Duodenal mucosa (tissue), 2 donors: ENCODE measurements at regions not wholly inside any gene's neighbourhood (a gene's known extent, or its start where the extent isn't known, plus 50 kb on each side); places are given as distances from the start of the nearest gene placed in this dataset.

Experiments
- H3K27ac ChIP-seq: one replicate; pipeline ENCODE4 v1.7.0; 2013; ENCODE audit warnings: low read depth, low read length
- H3K27me3 ChIP-seq, 2 donors: one replicate each; pipeline ENCODE4 v1.7.0; 2013; ENCODE audit warnings: low read length in 2 of 2, control low read depth in 1 of 2; ENCODE audit not compliant: insufficient read depth in 2 of 2, control insufficient read depth in 1 of 2
- H3K36me3 ChIP-seq, 2 donors: one replicate each; pipeline ENCODE4 v1.7.0; 2013; ENCODE audit warnings: low read length in 2 of 2, control low read depth in 1 of 2; ENCODE audit not compliant: insufficient read depth in 2 of 2, control insufficient read depth in 1 of 2
- H3K4me1 ChIP-seq, 2 donors: one replicate each; pipeline ENCODE4 v1.7.0; 2013; ENCODE audit warnings: low read length in 2 of 2, control low read depth in 1 of 2; ENCODE audit not compliant: insufficient read depth in 2 of 2, control insufficient read depth in 1 of 2
- H3K4me3 ChIP-seq, 2 donors: one replicate each; pipeline ENCODE4 v1.7.0; 2013; ENCODE audit warnings: low read length in 2 of 2, low read depth in 1 of 2
- H3K9ac ChIP-seq, 2 donors: one replicate each; pipeline ENCODE4 v1.7.0; 2013; ENCODE audit warnings: low read length in 2 of 2, low read depth in 1 of 2
- H3K9me3 ChIP-seq, 2 donors: one replicate each; pipeline ENCODE4 v1.7.0; 2013; ENCODE audit warnings: low read length in 2 of 2, control low read depth in 1 of 2; ENCODE audit not compliant: control insufficient read depth in 1 of 2

- Histone ChIP-seq H3K27me3 (no peaks in the 10 kb centered on the region), H3K9me3 (no peaks in the 10 kb centered on the region), H3K36me3 (no peaks in the 10 kb centered on the region), H3K4me3 (no peak overlapping the region), H3K4me1 (no peaks in the 10 kb centered on the region), H3K27ac (no peak overlapping the region), H3K9ac (no peak overlapping the region)
These were observed 356.1 kb downstream of the SS18 start for GRCh38 chr18:25734336-25734735.

DNA sequence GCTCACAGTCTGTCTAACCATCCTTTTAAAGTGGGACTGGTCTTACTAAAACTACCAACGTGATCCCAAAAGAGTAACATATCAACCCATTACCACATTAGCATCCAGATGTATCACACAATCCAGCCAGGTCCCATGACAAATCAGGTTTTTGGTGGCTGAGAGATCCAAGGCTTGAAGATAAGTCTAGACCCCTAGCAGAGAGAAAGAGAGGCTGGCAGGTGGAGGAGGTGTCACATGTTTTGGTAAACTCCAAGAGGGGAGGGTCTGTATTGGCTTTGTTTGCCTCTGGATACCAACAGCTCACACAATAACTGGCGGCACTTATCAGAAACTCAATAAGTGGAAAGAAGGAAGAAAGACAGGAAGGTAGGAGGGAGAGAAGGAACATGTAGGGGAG, 357.6 kb downstream of the SS18 start:
- Histone ChIP-seq H3K36me3 (no peaks in the 10 kb centered on the region), H3K9ac (no peak overlapping the region), H3K27me3 (no peaks in the 10 kb centered on the region), H3K4me3 (no peak overlapping the region), H3K9me3 (no peaks in the 10 kb centered on the region), H3K27ac (no peak overlapping the region), H3K4me1 (no peaks in the 10 kb centered on the region)

DNA sequence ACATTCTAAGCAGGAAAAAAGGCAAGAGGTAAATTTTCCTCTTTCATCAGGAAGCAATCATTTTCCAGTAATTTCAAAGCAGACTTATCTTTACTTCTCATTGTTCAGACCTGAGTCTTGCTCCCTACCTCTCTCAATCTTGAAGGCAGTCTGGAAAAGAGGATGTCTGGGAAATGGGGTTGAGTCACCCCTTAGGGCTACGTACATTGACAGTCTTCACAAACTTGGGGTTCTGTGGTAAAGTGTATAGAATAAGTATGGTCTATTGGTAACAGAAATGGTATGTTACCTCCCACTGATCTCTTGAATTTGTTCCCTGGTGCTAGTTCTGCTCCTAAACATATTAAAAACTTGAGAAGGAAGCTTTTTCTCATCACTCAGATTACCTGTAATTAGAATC, 361.3 kb downstream of the SS18 start:
- Histone ChIP-seq H3K4me1 (no peaks in the 10 kb centered on the region), H3K9me3 (no peaks in the 10 kb centered on the region), H3K4me3 (no peak overlapping the region), H3K27ac (no peak overlapping the region), H3K9ac (no peak overlapping the region), H3K36me3 (no peaks in the 10 kb centered on the region), H3K27me3 (no peaks in the 10 kb centered on the region)

GRCh38 chr18:25727281-25727985, 363.0 kb downstream of the SS18 start:
- Histone ChIP-seq H3K4me1 (no peaks in the 10 kb centered on the region), H3K27me3 (no peaks in the 10 kb centered on the region), H3K9ac (no peak overlapping the region), H3K4me3 (no peak overlapping the region), H3K9me3 (no peaks in the 10 kb centered on the region), H3K36me3 (no peaks in the 10 kb centered on the region), H3K27ac (no peak overlapping the region)

DNA sequence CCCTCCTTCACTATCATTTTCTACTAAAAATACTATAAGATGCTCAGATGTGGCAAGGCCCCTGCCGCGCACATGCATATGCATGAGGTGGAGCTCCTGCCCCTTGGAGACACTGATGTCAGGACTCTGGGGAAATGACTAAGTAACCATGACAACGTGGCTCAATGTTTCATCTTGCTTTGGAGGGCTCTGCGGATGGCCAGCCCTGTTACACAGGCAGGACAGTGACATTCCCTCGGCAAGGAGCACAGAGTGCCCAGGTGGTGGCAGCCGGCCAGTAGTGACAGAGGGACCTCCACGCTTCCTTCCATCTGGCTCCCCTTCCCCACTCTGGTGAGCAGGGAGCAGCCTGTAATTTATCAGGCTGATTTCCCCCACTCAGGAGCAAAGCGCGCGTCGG, 364.1 kb downstream of the SS18 start:
- H3K36me3 ChIP-seq: no peaks in the 10 kb centered on the region
- H3K4me1 ChIP-seq: no peaks in the 10 kb centered on the region
- no peak overlapping the region for H3K4me3 ChIP-seq
- H3K27ac ChIP-seq: no peak overlapping the region
- no peaks in the 10 kb centered on the region for H3K9me3 ChIP-seq
- H3K9ac ChIP-seq: no peak overlapping the region
- no peaks in the 10 kb centered on the region for H3K27me3 ChIP-seq

DNA sequence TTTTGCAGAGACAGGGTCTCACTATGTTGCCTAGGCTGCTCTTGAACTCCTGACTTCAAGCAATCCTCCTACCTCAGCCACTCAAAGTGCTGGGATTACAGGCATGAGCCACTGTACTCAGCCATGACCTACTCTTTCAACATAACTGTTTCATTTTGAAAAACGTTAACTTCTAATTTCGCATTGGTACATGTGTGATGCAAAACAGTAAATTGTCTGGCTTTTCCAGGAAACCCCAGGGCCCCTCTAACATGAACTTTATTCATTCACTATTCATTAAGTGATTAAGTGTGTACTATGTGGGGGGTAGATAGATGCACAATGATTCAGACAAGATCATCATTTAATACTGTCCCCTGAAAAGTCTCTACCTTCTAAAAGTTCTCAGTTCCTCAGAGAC, 364.9 kb downstream of the SS18 start:
- Histone ChIP-seq H3K36me3 (no peaks in the 10 kb centered on the region), H3K4me3 (no peak overlapping the region), H3K27ac (no peak overlapping the region), H3K9ac (no peak overlapping the region), H3K27me3 (no peaks in the 10 kb centered on the region), H3K9me3 (no peaks in the 10 kb centered on the region), H3K4me1 (no peaks in the 10 kb centered on the region)

DNA sequence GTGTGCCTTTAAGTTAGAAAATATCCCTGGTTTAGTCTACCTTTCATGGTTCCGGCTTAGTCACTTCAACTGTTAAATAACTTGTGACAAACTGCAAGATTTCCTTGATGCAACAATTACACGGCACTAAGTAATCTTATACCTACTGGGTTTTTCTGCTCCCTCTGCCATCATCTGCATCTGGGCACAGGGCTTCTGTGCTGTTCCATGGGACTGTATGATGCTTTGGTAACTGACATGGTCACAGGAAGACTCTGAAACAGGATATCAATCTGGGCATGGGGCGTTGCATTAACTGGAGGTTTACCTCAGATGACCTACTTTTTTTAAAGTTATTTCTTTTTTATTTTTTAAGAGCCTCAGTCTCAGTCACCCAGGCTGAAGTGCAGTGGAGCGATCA, 365.4 kb downstream of the SS18 start:
- Histone ChIP-seq H3K4me3 (no peak overlapping the region), H3K27ac (no peak overlapping the region), H3K27me3 (no peaks in the 10 kb centered on the region), H3K36me3 (no peaks in the 10 kb centered on the region), H3K4me1 (no peaks in the 10 kb centered on the region), H3K9me3 (no peaks in the 10 kb centered on the region), H3K9ac (no peak overlapping the region)

DNA sequence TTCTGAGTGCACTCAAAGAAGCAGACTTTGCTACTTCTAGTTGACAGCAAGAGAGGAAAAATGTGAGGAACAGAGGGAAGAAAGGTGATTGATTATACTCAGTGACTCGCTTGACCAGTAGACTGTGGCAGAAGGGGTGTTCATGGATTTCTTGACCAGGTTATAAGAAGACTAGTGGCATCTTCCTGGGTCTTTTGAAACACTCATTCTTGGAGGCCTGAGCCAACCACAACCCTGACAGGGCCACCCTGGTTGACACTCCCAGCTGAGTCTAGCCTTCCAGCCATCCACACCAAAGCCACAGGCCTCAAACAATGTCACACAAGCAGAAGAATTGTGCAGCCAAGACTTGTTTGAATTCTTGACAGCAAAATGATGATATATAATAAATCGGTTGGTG, 366.3 kb downstream of the SS18 start:
- Histone ChIP-seq H3K27ac (no peak overlapping the region), H3K9me3 (no peaks in the 10 kb centered on the region), H3K4me1 (no peaks in the 10 kb centered on the region), H3K36me3 (no peaks in the 10 kb centered on the region), H3K4me3 (no peak overlapping the region), H3K9ac (no peak overlapping the region), H3K27me3 (no peaks in the 10 kb centered on the region)

- Histone ChIP-seq H3K27me3 (no peaks in the 10 kb centered on the region), H3K4me3 (no peak overlapping the region), H3K4me1 (no peaks in the 10 kb centered on the region), H3K36me3 (no peaks in the 10 kb centered on the region), H3K27ac (no peak overlapping the region), H3K9me3 (no peaks in the 10 kb centered on the region), H3K9ac (no peak overlapping the region)
These were observed 361.1 kb upstream of the ZNF521 start for GRCh38 chr18:25713103-25713502.

GRCh38 chr18:25710981-25711380, 359.0 kb upstream of the ZNF521 start:
- Histone ChIP-seq H3K27me3 (no peaks in the 10 kb centered on the region), H3K9me3 (no peaks in the 10 kb centered on the region), H3K9ac (no peak overlapping the region), H3K27ac (no peak overlapping the region), H3K4me1 (no peaks in the 10 kb centered on the region), H3K36me3 (no peaks in the 10 kb centered on the region), H3K4me3 (no peak overlapping the region)

- H3K27ac ChIP-seq: no peak overlapping the region
- no peaks in the 10 kb centered on the region for H3K9me3 ChIP-seq
- H3K4me1 ChIP-seq: no peaks in the 10 kb centered on the region
- H3K9ac ChIP-seq: no peak overlapping the region
- H3K4me3 ChIP-seq: no peak overlapping the region
- no peaks in the 10 kb centered on the region for H3K36me3 ChIP-seq
- no peaks in the 10 kb centered on the region for H3K27me3 ChIP-seq
These were observed 353.7 kb upstream of the ZNF521 start for GRCh38 chr18:25705650-25706049.
